ENCODE measurements at regions not wholly inside any gene's neighbourhood (a gene's known extent, or its start where the extent isn't known, plus 50 kb on each side); places are given as distances from the start of the nearest gene placed in this dataset.

DNA sequence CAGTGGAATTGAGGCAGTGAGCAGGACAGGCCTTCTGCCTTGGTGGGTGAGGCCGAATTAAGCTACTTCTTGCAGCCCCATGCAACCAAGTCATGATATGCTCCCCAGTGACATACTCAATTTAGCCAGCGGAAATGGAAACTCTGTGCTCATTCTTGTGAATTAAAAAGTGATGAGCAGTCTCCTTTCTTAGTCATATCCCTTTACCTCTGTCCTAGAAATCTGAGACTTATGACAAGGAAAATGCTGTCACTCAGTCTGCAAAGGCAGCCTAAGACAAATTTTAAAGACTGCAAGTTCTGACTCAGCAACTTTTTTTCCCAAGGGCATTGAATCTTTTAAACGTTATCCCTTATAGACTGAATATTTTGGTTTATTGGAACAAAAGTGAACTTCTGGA, 218.2 kb downstream of the SH3BP4 start:
- DNase-seq (ENCODE audit: low spot score): no peak

DNA sequence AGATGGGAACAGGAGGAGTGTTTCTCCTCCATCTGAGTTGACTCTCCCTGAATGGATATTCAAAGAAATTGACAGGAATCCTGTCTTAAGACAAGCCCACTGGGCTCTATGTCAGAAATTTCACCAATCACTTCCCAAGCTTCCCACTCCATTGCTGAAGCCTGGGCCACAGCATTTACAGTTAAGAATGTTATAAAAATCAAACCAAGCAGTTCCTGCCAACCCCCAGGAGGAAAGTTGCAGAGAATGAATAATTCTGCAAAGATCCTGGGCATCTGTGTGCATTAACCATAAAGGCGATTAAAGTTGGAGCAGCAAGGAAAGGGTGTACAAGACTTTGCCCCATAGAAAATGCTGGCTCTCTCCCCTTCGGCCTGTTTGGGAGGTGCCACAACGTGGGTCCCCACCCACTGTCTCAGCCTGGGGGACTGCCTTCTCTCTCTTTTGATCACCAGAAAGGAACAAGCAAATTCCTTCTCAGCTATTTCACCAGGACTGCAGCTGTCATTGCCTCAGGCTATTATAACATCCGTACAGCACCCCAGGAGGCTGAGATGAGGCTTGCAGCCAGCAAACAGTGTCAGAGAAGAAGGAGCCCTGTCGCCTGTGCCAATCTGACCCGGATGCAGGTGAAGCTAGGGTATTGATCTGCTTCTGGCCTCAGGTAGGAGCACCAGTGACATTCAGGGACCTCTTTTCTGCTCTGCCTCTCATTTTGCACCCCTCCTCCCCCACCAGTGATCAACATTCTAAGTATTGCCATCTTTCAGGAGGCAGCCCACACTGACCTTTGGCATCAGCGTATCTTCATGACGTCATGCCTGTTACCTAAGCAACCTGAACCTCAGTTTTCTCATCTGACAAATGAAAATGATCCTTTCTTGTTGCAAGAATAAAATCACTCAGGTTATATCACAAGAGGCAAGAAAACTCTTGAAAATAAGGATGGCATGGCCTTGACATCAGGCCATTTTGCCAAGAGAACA, 219.0 kb downstream of the SH3BP4 start:
- no peak for DNase-seq (ENCODE audit: low spot score)

DNA sequence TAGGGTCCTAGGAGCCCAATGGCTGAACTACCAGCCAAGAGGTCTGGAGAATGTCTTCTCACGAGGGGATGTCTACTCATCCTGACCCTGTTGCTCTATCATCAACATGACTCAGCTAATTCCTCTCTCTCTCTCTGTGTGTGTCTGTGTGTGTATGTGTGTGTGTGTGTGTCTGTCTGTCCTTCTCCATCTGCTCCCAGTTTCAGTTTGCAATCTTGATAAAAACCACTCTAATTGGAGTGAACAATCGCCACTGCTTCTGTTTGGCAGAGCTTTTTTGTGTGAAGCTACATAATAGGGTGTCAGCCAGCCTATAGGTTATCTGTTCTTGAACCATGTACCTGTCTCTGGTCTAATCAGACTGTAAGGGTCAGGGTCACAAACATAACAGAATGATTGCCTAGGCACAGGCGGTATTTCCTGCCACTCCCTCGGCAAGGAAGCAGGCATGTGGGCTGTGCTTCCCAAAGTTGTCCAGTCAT, 219.8 kb downstream of the SH3BP4 start:
- DNase-seq (ENCODE audit: low spot score): no peak

DNA sequence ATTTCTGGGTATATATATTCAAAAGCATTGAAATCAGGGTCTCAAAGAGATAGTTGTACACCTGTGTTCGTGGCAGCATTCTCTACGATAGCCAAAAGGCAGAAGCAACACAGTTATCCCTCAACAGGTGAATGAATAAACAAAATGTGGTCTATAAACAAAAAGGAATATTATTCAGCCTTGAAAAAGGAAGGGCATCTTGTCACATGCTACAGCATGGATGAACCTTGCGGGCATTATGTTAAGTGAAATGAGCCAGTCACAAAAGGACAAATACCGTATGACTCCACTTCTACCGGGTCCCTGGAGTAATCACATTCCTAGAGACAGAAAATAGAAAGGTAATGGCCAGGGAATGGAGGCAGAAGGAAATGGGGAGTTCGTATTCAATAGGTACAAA, 228.8 kb downstream of the SH3BP4 start:
- no peak for DNase-seq (ENCODE audit: low spot score)

DNA sequence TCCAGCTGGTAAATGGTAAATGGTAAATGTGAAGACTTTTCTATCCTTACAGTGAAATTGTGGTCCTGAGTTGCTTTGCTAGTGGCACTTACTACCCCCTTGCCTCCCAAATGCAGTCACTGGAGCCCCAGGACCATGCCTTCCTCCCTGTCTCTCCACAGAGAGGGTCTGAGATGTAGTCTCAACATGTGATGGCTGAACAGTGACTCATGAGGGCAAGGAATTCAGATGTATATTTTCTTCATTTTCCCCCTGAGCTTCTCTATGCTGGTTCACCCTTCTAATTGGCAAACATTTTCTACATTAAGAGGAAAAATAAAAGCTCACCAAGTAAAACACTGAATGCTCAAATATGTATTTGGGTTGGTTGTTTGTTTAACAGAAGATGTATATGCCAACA, 232.0 kb downstream of the SH3BP4 start:
- DNase-seq (ENCODE audit: low spot score): no peak

DNA sequence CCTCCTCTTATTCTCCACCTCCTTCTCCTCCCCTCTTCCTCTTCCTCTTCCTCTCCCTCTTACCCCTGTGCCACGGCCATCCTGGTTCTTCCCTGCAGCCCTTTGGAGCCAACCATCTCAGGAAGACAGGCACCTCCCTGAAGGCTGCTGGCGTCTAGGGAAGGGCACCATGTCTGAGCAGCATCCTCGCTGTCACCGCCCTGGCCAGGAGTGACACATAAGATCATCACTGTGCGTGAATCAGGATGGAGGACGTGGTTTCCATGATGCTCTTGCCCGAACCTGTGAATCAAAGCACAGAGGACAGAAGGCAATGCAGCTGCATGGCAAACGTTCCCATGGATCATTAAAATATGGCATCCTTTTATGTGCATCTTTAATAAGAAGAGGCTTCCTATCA, 236.0 kb downstream of the SH3BP4 start:
- DNase-seq (ENCODE audit: low spot score): no peak

GRCh38 chr2:235191486-235191885, 239.7 kb downstream of the SH3BP4 start:
- DNase-seq (ENCODE audit: low spot score): no peak

DNA sequence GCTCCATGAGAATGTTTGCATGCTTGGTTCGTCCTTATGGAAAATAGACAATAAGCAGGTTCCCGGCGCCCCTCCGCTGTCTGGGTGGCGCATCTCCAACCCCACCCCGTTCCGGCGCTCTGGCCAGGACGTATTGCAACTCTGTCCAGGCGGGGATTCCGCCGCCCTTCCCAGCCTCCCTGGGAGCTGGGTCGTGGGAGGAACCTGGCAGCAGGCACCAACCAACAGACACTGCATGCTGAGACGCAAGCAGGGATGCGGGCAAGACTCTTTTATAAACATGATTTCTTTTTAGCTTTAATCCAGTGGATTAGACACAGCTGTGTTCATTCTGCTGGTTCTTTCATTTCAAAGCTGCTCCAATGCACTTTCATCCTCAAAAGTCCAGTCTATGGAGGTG, 240.2 kb downstream of the SH3BP4 start:
- DNase-seq (ENCODE audit: low spot score): no peak

DNA sequence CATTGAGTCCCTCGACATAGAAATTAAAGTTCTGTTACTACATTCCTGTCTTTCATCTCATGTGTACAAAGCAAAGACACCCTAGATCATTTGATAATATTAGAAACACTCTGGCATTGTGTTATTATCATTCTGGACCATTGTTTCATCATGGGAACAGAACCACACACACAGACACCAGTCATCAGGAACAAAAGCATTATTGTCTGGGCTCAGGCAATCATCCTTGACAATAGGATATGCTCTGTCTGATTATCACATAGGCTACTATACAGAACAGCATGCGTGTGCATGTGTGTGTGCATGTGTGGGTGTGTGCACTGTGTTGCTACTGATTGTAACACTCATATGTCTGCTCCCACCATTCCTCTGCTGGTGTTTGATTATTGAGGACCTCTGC, 242.5 kb downstream of the SH3BP4 start:
- DNase-seq (ENCODE audit: low spot score): no peak

DNA sequence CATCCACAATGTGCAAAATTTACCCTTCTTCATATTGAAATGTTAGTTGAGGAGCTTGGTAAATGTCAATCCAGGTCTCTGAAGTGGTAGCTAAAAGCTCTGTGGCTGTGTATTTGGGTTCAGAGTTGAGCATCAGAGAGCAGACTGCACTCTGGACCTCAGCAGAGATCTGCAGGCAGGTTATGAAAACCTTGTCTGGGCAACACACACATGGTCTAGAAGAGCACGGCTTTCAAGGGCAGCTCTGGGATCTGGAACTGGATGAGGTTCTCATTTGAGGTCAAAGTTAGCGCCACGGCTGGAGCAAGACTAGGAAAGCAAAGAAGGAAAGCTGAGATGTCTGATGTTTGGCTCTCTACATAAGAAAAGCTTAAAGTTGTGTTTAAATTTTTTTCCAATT, 243.0 kb downstream of the SH3BP4 start:
- DNase-seq (ENCODE audit: low spot score): no peak

DNA sequence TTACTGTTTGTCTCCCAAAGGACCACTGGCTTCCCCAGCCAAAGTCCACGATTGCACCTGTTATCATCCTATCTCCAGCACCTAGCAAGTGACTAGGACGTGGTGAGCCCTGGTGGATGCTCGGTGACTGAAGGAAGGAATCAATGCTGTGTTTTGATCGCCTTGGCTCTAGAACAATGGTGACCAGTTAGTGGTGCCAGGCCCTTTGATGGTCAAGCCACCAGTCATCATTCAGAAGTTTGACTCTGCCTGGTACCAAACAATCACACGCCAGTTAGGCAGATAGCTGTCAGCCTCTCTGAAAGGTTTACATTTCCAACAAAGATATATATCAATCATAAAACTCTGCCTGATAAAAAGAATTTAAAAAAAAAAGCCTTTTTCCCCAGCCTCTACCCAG, 244.1 kb downstream of the SH3BP4 start:
- DNase-seq (ENCODE audit: low spot score): no peak

GRCh38 chr2:235199128-235199527, 247.3 kb downstream of the SH3BP4 start:
- no peak for DNase-seq (ENCODE audit: low spot score)

GRCh38 chr2:235200216-235200615, 248.4 kb downstream of the SH3BP4 start:
- no peak for DNase-seq (ENCODE audit: low spot score)

- no peak for DNase-seq (ENCODE audit: low spot score)
These were observed 249.9 kb downstream of the SH3BP4 start for GRCh38 chr2:235201756-235202155.

- DNase-seq (ENCODE audit: low spot score): no peak
These were observed 253.1 kb downstream of the SH3BP4 start for GRCh38 chr2:235204948-235205347.

GRCh38 chr2:235206399-235206798, 254.6 kb downstream of the SH3BP4 start:
- no peak for DNase-seq (ENCODE audit: low spot score)

DNA sequence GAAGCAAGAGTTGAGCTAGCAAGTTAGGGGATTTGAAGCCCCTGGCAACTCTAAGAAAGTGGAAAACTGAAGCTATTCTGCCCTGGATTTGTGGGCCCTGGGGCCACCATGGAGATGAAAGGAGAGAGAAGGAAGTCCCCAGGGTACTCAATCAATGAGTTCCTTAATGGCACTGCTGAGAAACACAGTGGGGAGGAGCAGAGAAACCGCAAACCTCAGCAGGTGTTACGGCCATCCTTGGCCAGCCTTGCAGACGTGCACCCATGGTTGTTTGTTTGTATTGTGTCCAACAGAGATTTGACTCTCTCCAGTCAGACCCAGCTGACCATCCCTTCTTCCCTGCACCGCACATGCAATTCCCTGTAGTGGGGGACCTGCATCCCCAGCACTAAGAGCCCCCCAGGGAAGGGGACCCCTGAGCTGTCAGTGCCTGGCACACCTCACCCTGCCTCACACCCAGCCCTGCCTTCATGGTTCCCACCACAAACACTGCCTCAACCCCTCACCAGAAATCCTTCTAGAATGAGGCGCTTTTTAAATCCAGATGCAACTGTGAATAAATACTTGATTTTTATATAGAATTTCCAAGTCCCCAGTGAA, 255.3 kb downstream of the SH3BP4 start:
- DNase-seq (ENCODE audit: low spot score): no peak

GRCh38 chr2:235211056-235211455, 259.2 kb downstream of the SH3BP4 start:
- DNase-seq (ENCODE audit: low spot score): no peak

DNA sequence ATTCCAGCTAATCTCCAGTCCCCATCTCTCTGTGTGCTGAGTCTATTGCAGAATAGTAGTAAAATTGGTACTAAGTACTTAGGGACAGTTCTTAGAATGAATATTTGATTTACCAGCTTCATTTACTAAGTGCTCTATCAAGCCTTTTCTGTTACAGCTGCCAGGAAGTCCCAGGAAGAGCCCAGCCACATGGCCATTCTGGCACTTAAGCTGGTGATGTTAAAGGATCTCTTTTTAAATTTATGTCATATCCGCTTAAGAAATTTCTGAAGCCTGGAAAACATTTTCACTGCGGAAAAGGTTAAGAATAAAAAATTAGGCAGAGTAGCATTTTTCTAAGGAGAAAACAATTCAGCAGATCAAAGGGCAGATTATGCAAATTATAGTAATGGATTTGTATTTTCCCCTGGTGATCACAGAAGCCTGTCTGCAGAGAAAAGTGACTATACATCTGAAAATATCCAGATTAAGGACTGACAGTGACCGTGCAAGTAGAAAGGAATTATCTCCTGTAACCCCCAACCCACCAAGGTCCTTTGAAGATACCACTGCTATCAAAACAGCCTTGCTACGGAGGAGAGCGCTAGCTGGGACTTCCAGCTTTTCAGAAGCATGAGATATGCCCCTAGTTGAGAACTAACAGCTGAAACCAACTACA, 260.8 kb downstream of the SH3BP4 start:
- DNase-seq (ENCODE audit: low spot score): no peak

GRCh38 chr2:235215248-235215647, 263.4 kb downstream of the SH3BP4 start:
- no peak for DNase-seq (ENCODE audit: low spot score)

DNA sequence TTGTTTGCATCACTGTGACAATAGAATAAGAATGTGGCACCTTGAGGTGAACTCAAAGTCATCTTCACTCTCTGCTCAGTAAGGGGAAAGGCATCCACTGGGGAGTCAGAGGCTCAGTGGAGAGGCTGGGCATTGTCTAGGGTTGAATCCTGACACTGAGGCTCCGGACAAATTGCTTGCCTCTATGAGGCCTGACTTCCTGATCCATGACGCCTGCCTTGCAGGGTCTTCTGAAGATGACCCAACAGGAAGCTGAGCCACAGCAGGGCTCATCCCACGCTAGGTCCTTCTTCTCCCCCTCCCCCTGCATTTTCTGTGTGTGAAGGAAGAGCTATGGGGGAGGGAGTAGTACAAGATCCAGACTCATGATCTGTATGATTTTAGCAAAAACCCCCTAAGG, 265.1 kb downstream of the SH3BP4 start:
- no peak for DNase-seq (ENCODE audit: low spot score)

GRCh38 chr2:235217846-235218245, 266.0 kb downstream of the SH3BP4 start:
- DNase-seq (ENCODE audit: low spot score): no peak

GRCh38 chr2:235218486-235218907, 266.7 kb downstream of the SH3BP4 start:
- DNase-seq (ENCODE audit: low spot score): no peak

Data from germinal center (tissue), 1 donor.